ENCODE measurements at regions not wholly inside any gene's neighbourhood (a gene's known extent, or its start where the extent isn't known, plus 50 kb on each side); places are given as distances from the start of the nearest gene placed in this dataset.
"Not testable (repeated sequence)": the region's sequence is repeated elsewhere in the genome, so short reads cannot be mapped to it uniquely, and the experiment has no call there.

GRCh38 chr10:52541006-52541473, 227.0 kb downstream of the DKK1 start:
- no peak for DNase-seq

GRCh38 chr10:52542906-52543305, 228.8 kb downstream of the DKK1 start:
- DNase-seq, result no peak

GRCh38 chr10:52551046-52551445, 221.5 kb downstream of the MBL2 start:
- no peak for DNase-seq

- DNase-seq, result no peak
Measured at GRCh38 chr10:52558090-52558489, 214.5 kb downstream of the MBL2 start.

GRCh38 chr10:52561322-52561721, 211.3 kb downstream of the MBL2 start:
- DNase-seq, result no peak

GRCh38 chr10:52563360-52563759, 209.2 kb downstream of the MBL2 start:
- DNase-seq, result no peak

- peak; percentile 6 to 31 (median 17) for DNase-seq
Measured at GRCh38 chr10:52566471-52567246, 205.9 kb downstream of the MBL2 start.

GRCh38 chr10:52567247-52567580, 205.4 kb downstream of the MBL2 start:
- DNase-seq, result no peak

GRCh38 chr10:52568309-52568708, 204.3 kb downstream of the MBL2 start:
- DNase-seq, result no peak

GRCh38 chr10:52570490-52570889, 202.1 kb downstream of the MBL2 start:
- no peak for DNase-seq

- peak in 1 of 4 experiments; percentile 11 for DNase-seq
Measured at GRCh38 chr10:52571018-52571417, 201.6 kb downstream of the MBL2 start.

- no peak for DNase-seq
Measured at GRCh38 chr10:52571516-52572182, 200.9 kb downstream of the MBL2 start.

GRCh38 chr10:52573347-52573746, 199.2 kb downstream of the MBL2 start:
- DNase-seq, result no peak

- DNase-seq, result no peak
Measured at GRCh38 chr10:52574697-52575096, 197.9 kb downstream of the MBL2 start.

GRCh38 chr10:52577047-52577446, 195.5 kb downstream of the MBL2 start:
- no peak for DNase-seq

GRCh38 chr10:52578871-52579405, 193.6 kb downstream of the MBL2 start:
- no peak for DNase-seq

GRCh38 chr10:52581636-52582035, 190.9 kb downstream of the MBL2 start:
- not testable (repeated sequence) for DNase-seq

- no peak for DNase-seq
Measured at GRCh38 chr10:52583336-52583735, 189.2 kb downstream of the MBL2 start.

- DNase-seq, result no peak
Measured at GRCh38 chr10:52586710-52587109, 185.9 kb downstream of the MBL2 start.

- DNase-seq, result peak in 1 of 4 experiments; percentile 34
Measured at GRCh38 chr10:52597189-52597863, 175.3 kb downstream of the MBL2 start.

GRCh38 chr10:52598936-52599335, 173.6 kb downstream of the MBL2 start:
- DNase-seq, result no peak

GRCh38 chr10:52599551-52600200, 172.9 kb downstream of the MBL2 start:
- no peak for DNase-seq

GRCh38 chr10:52604131-52604530, 168.5 kb downstream of the MBL2 start:
- DNase-seq, result peak in 3 of 4 experiments; percentile 8 to 12 (median 10)
